DOHH2 (cell line): ENCODE measurements at regions not wholly inside any gene's neighbourhood (a gene's known extent, or its start where the extent isn't known, plus 50 kb on each side); places are given as distances from the start of the nearest gene placed in this dataset.

Experiments used
- EZH2phosphoT487 ChIP-seq: fragments of 200-600 bp; sonication (generic); IDR thresholded peaks from 2 replicates; pipeline ENCODE4 v1.6.1; 2017; ENCODE audit warnings: borderline replicate concordance, mild to moderate bottlenecking, antibody characterized with exemption, low read length, moderate library complexity, mixed read lengths
- TF ChIP-seq, protein P1 (sequence below): fragments of 200-600 bp; sonication (generic); IDR thresholded peaks from one replicate; pipeline ENCODE4 v1.5.1; 2014; ENCODE audit warnings: antibody characterized with exemption, mild to moderate bottlenecking, low read depth, low read length; ENCODE audit not compliant: poor library complexity, severe bottlenecking

DNA sequence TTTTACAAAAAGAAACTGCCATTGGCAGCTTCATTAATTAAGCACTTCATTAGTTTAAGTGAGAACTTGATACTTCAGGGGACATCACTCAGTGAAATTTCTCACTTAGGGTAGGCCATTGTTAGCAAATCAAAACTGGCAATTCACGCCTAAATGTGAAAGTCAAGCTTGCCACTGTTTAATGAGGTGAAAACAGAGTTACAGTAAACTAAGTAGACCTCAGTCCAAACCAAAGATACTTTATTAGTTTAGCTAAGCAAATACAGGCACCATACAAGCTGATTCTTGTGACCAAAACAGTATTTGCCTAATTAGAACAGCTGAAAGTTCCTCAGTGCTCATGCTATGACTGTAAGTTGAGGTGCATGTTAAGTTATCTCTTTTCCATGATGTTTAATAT lies 176.5 kb upstream of the CPNE8 start:
- TF ChIP-seq, protein P1, sequence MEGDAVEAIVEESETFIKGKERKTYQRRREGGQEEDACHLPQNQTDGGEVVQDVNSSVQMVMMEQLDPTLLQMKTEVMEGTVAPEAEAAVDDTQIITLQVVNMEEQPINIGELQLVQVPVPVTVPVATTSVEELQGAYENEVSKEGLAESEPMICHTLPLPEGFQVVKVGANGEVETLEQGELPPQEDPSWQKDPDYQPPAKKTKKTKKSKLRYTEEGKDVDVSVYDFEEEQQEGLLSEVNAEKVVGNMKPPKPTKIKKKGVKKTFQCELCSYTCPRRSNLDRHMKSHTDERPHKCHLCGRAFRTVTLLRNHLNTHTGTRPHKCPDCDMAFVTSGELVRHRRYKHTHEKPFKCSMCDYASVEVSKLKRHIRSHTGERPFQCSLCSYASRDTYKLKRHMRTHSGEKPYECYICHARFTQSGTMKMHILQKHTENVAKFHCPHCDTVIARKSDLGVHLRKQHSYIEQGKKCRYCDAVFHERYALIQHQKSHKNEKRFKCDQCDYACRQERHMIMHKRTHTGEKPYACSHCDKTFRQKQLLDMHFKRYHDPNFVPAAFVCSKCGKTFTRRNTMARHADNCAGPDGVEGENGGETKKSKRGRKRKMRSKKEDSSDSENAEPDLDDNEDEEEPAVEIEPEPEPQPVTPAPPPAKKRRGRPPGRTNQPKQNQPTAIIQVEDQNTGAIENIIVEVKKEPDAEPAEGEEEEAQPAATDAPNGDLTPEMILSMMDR: no peak
- no peak for TF ChIP-seq EZH2phosphoT487
